ENCODE measurements at regions not wholly inside any gene's neighbourhood (a gene's known extent, or its start where the extent isn't known, plus 50 kb on each side); places are given as distances from the start of the nearest gene placed in this dataset.

- DNase-seq (ENCODE audit: low spot score): no peak
- H3K4me1 Mint-ChIP-seq: no peaks in the 10 kb centered on the region
- no peak for TF ChIP-seq EZH2phosphoT487 (IDR thresholded peaks at IDR 0.05; ENCODE audit: unreplicated experiment)
- no peak for TF ChIP-seq CREB1 (CRISPR knock-in tag; IDR thresholded peaks at IDR 0.05; ENCODE audit: low read depth)
- no peak for TF ChIP-seq EZH2 (IDR thresholded peaks at IDR 0.05; ENCODE audit: low read depth, unreplicated experiment)
- TF ChIP-seq JUNB (IDR thresholded peaks at IDR 0.05; ENCODE audit: unreplicated experiment): no peak
- TF ChIP-seq STAT1 (IDR thresholded peaks at IDR 0.05; ENCODE audit: unreplicated experiment): no peak
- no peak for TF ChIP-seq ZNF462 (CRISPR knock-in tag; IDR thresholded peaks at IDR 0.05)
- no peak for TF ChIP-seq CTCF (conservative IDR thresholded peaks at IDR 0.05; ENCODE audit: low read depth in 2 of 2)
- no peak for TF ChIP-seq NANOG (IDR thresholded peaks at IDR 0.05; ENCODE audit: borderline replicate concordance)
- no peak for TF ChIP-seq ETS1 (IDR thresholded peaks at IDR 0.05)
- TF ChIP-seq ZNF331 (CRISPR knock-in tag; IDR thresholded peaks at IDR 0.05; ENCODE audit: low read depth): no peak
- no peak for TF ChIP-seq ZNF114 (CRISPR knock-in tag; IDR thresholded peaks at IDR 0.05)
- TF ChIP-seq REST (IDR thresholded peaks at IDR 0.05; ENCODE audit: unreplicated experiment): no peak
- TF ChIP-seq POLR2AphosphoS5 (IDR thresholded peaks at IDR 0.05; ENCODE audit: low read depth): no peak
- no peaks in the 10 kb centered on the region for H3K36me3 ChIP-seq (ENCODE audit: insufficient read depth)
- H2AFZ ChIP-seq: peak overlapping the region; percentile 32; the same call in 1 of the 2 replicates
- no peak overlapping the region for H3K27ac Mint-ChIP-seq
- H3K9me3 Mint-ChIP-seq: no peaks in the 10 kb centered on the region; the same call in 2 of the 3 replicates
- no peaks in the 10 kb centered on the region for H3K79me2 ChIP-seq (replicated peaks; ENCODE audit: insufficient read depth)
- H3K9me2 ChIP-seq (ENCODE audit: insufficient read depth): peaks cover 6% of the 10 kb centered on the region; the same call in 1 of the 2 replicates
- no peak overlapping the region for H3K27ac ChIP-seq (ENCODE audit: low read depth)
- no peaks in the 10 kb centered on the region for H3K27me3 ChIP-seq (ENCODE audit: insufficient read depth)
- H4K20me1 ChIP-seq (replicated peaks; ENCODE audit: insufficient read depth): no peaks in the 10 kb centered on the region
- no peaks in the 10 kb centered on the region for H3K4me1 ChIP-seq (ENCODE audit: insufficient read depth)
- H3K4me3 ChIP-seq: no peak overlapping the region
- no peak for ATAC-seq
- H3K27me3 Mint-ChIP-seq (ENCODE audit: insufficient read depth, low read depth, poor library complexity): peaks cover 2% of the 10 kb centered on the region
- no peak overlapping the region for H3K4me2 ChIP-seq
- H3K4me3 Mint-ChIP-seq: no peak overlapping the region
- H3K36me3 Mint-ChIP-seq (ENCODE audit: low read depth): no peaks in the 10 kb centered on the region
- no peaks in the 10 kb centered on the region for H3F3A ChIP-seq (replicated peaks; ENCODE audit: low read depth)
Observed at GRCh38 chr2:158893474-158893873, 75.0 kb upstream of the TANC1 start.
